Right lobe of liver (tissue), 4 donors: ENCODE measurements at regions not wholly inside any gene's neighbourhood (a gene's known extent, or its start where the extent isn't known, plus 50 kb on each side); places are given as distances from the start of the nearest gene placed in this dataset.

Source experiments
- POLR2A ChIP-seq: fragments of 450-650 bp; IDR thresholded peaks from one replicate; pipeline ENCODE4 v1.6.1; 2017; ENCODE audit warnings: antibody characterized with exemption, mild to moderate bottlenecking
- TF ChIP-seq, protein P1 (sequence below), 4 donors: fragments of 200-600 bp in 3 of 4; fragments of 450-650 bp in 1 of 4; IDR thresholded peaks; one replicate each; pipeline versions ENCODE4 v1.5.1 to v1.8.0; 2016 to 2022; ENCODE audit warnings: antibody characterized with exemption in 4 of 4, mild to moderate bottlenecking in 2 of 4
- donor health status: DM: no; HTN: no; CAD: no.
- donor health status: DM: no; HTN: no; CAD: no.
- donor health status: DM: no; HTN: yes; CAD: no.

- TF ChIP-seq POLR2A, result no peak
- TF ChIP-seq, protein P1, sequence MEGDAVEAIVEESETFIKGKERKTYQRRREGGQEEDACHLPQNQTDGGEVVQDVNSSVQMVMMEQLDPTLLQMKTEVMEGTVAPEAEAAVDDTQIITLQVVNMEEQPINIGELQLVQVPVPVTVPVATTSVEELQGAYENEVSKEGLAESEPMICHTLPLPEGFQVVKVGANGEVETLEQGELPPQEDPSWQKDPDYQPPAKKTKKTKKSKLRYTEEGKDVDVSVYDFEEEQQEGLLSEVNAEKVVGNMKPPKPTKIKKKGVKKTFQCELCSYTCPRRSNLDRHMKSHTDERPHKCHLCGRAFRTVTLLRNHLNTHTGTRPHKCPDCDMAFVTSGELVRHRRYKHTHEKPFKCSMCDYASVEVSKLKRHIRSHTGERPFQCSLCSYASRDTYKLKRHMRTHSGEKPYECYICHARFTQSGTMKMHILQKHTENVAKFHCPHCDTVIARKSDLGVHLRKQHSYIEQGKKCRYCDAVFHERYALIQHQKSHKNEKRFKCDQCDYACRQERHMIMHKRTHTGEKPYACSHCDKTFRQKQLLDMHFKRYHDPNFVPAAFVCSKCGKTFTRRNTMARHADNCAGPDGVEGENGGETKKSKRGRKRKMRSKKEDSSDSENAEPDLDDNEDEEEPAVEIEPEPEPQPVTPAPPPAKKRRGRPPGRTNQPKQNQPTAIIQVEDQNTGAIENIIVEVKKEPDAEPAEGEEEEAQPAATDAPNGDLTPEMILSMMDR (IDR thresholded peaks at IDR 0.05), result no peak
These were observed 177.5 kb upstream of the GRIA4 start for GRCh38 chr11:105432241-105432995.
